HG02981 (cell line): ENCODE measurements at regions not wholly inside any gene's neighbourhood (a gene's known extent, or its start where the extent isn't known, plus 50 kb on each side); places are given as distances from the start of the nearest gene placed in this dataset.

Source experiments
- ATAC-seq: cut with Tn5 transposase; IDR thresholded peaks from one replicate; pipeline ENCODE4 v1.9.1; 2021; ENCODE audit warnings: mild to moderate bottlenecking, moderate library complexity; ENCODE audit not compliant: unreplicated experiment

DNA sequence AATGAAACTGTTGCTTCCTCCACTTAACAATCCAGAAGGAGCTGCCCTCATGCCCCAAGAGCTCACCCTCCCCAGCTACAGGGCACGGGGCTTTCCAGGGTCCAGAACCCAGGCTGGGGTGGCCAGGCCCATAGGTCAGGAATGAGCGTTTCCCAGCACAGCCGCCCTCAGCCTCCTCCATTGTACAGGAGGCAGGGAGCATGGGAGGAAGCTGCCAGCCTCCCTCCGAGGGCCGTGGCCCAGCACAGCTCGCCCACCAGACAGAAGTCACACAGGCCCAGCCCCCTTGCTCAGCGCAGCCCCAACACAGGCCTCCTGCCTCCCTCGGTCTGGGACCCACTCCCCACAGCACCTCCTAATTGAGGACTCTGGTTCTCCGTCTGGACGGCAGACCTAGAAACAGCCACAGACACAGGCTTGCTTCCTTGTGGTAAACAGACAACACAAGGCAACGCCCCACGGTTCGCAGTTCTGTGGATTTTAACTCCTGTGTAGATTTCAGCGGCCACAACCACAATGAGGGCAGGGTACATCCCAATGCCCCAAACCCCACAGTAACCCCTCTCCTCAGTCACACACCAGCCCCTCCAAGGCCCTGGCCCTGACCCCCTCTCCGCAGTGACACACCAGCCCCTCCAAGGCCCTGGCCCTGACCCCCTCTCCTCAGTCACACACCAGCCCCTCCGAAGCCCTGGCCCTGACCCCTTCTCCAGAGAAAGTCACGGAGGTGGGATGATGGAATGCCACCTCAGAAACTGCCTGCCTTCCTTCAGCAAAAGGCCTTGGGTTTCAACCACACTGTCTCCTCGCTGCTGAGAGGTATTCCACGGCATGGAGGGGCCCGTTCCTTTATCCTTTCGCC, 173.5 kb downstream of the DLL1 start:
- ATAC-seq = no peak

GRCh38 chr6:170116636-170117035, 174.2 kb downstream of the DLL1 start:
- no peak for ATAC-seq

- no peak for ATAC-seq
Observed at GRCh38 chr6:170114956-170115855, 175.7 kb downstream of the DLL1 start.

DNA sequence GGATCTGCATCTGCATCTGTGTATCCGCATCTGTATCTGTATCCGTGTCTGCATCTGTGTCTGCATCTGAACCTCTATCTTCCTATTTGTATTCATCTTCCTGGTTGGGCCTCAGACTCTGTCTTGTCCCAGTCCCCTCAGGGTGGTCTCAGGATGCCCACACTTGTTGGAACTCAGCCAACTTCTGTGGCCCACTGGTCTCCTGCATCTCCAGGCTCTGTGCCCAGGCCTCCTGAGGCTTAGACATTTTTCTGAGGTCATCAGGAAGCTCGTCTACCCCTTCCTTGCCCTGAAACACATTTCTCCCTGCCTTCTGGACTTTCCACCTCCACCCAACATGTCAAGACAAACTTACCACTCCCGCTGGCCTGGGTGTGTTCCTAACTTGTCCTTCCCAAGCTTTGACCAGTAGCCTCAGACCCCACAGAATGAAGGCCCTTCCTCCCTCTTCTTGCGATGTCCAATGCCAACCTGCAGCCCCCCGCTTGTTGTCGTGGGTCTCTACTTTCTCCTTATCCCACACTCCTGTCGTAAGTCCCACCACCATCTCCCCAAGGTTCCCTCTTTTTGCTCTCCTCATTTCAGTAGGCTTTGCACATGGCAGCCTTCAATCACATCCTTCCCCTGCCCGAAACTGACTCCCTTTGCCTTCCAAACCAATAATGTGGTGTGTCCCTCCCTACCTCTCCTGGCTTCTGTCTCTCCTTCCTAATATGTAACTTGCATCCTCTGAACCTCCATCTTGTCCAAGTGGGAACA, 176.5 kb downstream of the DLL1 start:
- no peak for ATAC-seq

GRCh38 chr6:170113141-170113540, 177.7 kb downstream of the DLL1 start:
- ATAC-seq = no peak

DNA sequence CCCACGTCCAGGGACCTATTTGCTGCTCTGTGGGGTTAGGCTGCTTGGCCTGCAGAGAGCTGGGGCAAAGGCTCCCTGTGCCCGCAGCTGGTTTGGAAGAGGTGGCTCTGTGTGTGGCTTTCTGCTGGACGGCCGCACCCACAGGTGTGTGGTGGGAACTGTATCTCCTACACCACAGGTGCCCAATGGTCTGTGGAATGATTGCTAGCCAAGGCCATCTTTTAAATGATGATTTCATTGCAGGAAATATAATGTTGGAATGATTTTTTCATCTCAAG, 178.4 kb downstream of the DLL1 start:
- ATAC-seq = no peak

DNA sequence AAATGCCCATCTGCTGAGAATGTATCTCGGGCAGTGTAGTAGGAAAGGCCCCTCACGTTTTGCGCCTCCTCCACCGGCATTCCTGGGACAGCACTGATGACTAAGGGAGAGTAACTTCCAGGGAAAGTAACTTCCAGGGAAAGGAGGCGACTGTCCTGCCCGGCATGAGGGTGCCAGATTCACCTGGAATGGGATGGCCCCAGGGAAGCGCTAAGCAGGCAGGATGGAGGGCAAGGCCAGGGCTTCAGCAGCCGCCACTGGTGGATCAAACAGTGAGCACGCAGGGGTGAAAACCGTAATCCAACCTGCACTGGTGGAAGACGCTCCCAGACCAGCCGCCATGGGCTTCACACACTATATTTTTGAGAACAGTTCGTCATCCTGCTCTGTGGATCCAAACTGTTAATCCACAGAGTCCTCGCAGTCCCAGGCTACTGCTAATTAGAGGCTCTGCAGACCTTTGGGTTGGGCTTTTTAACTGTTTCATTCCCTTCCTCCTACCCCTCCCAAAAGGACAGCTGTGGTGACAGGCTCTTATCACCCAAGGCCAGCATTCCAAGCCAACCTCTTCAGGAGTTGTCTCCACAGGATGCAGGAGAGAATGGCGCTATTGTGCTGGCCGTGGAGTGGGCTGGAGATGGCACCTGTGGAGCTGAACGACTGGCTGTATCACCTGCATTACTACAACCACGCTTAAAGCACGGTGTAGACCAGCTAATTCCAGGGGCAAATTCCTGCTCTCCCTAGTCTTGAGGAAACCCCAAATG, 178.9 kb downstream of the DLL1 start:
- ATAC-seq = no peak

DNA sequence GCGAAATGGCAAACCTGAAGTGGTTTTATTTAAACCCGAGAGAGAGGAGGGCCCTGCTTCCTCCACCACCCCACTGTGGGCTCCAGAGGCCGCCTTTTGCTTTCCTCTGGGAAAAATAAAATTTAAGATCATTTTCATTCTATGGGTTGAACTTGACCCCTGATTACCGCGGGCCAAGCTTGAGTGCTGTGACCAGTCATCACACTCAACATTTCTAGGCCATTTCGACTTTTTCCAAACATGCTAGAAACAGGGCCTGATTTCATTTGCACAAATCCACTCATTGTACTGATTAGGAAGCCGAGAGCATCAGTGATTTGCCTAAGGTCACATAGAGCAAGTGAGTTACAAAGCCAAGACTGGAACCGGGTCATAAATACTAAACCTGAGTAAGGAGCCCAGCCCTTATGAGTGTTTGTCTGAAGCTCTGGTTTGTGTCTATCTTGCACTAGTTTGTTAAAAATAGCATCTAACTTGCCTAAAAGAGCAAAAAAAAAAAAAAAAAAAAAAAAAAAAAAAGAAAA, 179.7 kb downstream of the DLL1 start:
- no peak for ATAC-seq

- no peak for ATAC-seq
Observed at GRCh38 chr6:170110201-170111140, 180.4 kb downstream of the DLL1 start.

DNA sequence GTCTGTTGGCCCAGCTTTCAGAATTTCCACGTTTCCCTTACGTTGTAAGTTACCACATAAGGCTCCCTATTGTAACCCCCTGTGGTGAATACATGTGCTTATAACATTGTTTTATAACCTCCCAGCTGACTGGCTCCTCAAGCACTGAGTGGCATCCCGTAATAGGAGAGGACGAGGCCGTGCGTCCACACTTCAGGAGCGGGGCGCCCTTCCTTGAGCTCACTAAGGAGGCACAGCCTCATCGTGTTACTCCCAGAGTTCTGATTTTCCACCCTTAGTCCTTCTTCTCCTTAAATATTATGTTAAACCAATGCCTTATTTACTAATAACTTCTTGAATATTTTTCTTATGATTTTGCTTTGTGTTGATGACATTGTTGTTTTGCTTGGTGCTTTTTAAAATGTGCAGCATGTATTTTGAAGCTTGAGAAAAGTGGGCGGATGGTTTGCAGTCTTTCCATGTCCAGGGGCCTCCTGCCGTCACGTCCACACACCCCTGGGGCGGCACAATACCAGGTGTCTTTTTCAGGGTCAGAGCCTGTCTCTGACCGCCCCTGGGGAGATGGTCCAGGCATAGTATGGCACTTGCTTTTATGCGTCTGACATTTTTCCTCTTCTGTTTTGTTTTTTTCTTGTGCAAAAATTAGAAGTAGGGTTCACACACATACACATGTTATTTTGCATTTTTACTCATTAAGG, 181.8 kb downstream of the DLL1 start:
- no peak for ATAC-seq

DNA sequence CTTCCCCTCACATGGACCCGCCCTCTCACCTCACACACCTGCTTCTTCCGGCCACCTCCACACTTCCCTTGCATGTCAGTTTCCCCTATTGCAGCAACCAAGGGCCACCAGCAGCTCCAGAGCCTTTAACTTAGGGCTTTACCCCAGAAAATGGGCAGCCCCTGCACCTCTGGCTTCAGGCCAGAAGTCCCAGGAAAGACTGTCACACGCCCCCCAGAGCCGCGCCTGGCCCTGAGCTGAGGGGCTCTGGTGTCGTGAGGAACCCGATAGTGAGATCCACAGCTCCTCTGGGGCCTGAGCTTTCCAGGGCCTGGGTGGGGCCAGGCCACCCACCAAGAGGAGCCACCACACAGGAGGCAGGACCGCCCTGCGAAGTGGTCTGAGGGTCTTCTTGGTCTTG, 182.4 kb downstream of the DLL1 start:
- no peak for ATAC-seq

DNA sequence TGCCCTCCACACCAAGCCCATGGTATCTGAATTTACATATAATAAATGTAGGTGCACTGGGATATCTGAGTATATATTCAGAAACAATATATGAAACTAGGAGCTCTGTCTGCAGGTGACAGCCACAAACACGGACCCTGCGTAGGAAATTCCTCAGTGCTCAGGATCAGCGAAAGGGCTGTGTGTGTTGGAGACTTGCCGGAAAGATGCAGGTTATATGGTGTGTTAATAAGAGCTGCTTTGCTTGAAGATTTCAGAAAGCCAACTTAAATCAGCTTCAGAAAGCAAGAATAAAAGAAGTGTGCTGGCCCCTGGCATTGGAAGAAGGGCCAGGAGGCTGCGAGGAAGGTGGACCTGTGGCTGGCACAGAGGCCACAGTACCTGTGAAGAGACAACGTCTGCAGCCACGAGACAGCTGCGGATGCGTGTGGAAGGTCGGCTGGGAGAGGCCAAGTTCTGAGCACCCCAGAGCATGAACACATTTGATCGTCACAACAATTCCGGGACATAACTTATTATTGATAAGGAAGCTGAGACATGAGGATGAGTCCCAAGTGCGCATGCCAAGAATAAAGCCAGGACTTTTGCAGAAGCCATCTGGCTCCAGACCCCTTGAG, 183.2 kb downstream of the DLL1 start:
- no peak for ATAC-seq

GRCh38 chr6:170106906-170107525, 183.9 kb downstream of the DLL1 start:
- no peak for ATAC-seq

DNA sequence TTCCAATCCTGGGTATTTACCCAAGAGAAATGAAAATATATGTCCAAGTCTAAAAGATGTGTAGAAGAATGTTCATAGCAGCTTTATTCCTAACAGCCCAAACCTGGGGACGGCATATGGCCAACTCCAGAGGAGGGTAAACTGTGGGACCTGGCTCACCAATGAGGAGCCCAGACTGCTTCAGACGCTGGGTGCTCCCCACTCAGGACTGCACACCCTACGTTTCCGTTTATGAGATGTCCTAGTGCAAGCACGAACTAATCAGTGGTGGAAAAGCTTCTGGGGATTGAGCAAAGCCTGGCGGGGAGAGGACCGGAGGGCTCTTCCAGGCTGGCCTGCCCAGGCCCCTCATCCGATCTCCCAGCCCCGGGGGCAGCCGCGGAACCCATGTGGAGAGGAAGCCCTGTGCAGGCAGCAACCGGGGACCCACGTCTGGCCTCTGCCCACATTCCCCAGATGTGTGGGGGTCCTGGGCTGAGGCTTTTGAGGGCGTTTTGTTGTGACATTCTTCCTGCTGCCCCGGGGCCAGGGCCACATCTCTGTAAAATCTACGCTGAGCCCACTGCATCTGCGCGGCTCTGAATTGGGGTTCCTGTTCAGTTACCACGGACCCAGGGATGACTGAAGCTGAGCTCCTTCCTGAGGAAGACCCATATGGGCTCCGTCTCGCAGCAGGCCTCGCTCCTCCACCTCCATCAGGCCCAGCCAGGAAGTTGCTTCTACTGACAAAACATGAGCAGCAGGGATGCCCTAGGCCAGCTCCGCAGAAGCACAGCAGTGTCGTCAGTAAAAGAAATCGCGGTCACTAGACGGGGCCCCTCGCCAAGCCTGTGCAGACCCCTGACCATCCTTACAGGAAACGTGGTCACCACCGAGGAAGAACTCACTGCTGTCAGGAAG, 188.0 kb downstream of the DLL1 start:
- no peak for ATAC-seq

GRCh38 chr6:170102038-170102437, 188.8 kb downstream of the DLL1 start:
- no peak for ATAC-seq

GRCh38 chr6:170101281-170102035, 189.4 kb downstream of the DLL1 start:
- ATAC-seq = no peak
